ENCODE measurements at regions not wholly inside any gene's neighbourhood (a gene's known extent, or its start where the extent isn't known, plus 50 kb on each side); places are given as distances from the start of the nearest gene placed in this dataset.

GRCh38 chr12:91556909-91557308 is 374.3 kb upstream of the DCN start:
- DNase-seq (ENCODE audit: low spot score), result no peak
- TF ChIP-seq CTCF (IDR thresholded peaks at IDR 0.05; ENCODE audit: extremely low read depth, missing control alignments), result no peak

GRCh38 chr12:91555436-91556415 is 373.1 kb upstream of the DCN start:
- DNase-seq (ENCODE audit: low spot score), result no peak
- TF ChIP-seq CTCF (IDR thresholded peaks at IDR 0.05; ENCODE audit: extremely low read depth, missing control alignments), result no peak

DNA sequence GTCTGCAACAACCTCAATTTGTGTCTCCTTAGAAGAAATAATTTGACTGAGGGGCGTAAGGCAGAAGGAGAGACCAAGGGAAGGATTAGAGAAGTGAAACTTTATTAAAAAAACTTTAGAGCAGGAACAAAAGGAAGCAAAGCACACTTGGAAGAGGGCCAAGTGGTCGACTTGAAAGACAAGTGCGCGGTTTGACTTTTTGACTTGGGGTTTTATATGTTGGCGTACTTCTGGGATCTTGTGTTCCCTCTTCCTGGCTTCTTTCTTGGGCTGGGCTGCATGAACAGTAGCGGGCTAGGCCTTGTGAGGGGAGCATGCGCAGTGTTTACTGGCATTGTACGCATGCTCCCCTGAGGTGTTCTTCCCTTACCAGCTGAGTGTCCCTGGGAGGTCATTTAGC is 369.3 kb upstream of the DCN start:
- no peak for TF ChIP-seq CTCF (IDR thresholded peaks at IDR 0.05; ENCODE audit: extremely low read depth, missing control alignments)
- no peak for DNase-seq (ENCODE audit: low spot score)

GRCh38 chr12:91551242-91551641 is 368.6 kb upstream of the DCN start:
- no peak for TF ChIP-seq CTCF (IDR thresholded peaks at IDR 0.05; ENCODE audit: extremely low read depth, missing control alignments)
- DNase-seq (ENCODE audit: low spot score), result no peak

DNA sequence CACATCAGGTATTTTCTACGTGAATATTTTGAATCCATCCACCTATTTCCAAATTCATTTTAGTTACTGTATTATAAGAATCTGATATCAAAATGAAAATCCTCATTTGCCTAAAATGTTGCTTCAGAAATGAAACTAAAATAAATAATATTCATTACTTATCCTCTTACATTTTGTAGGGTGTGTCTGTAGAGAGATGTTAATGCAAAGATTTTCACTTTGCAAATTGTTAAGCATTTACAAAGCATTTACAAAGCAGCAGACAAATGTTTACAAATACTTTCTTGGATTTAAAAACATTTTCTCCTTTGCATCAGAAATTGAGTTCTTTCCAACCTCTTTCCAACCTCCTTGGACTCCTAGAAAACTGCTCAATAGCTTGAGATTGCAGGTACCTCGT is 360.0 kb upstream of the DCN start:
- DNase-seq (ENCODE audit: low spot score), result no peak
- TF ChIP-seq CTCF (IDR thresholded peaks at IDR 0.05; ENCODE audit: extremely low read depth, missing control alignments), result no peak

DNA sequence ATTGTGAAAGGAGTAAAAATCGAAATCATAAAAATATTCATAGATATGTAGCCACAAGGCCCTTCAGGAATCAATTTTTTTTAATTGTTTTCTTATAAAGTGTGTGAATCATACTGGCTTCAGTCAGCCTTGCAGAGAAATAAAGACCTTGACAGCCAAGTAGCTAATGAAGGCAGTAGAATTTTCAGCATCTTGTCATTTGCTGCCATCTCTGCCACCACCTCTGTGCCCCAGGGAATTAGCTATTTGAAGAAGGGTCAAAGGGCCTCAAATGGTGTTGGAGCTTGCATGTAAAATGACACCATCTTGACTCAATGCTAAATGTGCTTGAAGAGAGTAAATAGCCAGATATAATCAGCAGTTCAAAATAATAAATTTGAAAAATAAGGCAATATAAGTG is 359.4 kb upstream of the DCN start:
- TF ChIP-seq CTCF (IDR thresholded peaks at IDR 0.05; ENCODE audit: extremely low read depth, missing control alignments), result no peak
- no peak for DNase-seq (ENCODE audit: low spot score)

GRCh38 chr12:91538418-91538817 is 355.8 kb upstream of the DCN start:
- DNase-seq (ENCODE audit: low spot score), result no peak
- no peak for TF ChIP-seq CTCF (IDR thresholded peaks at IDR 0.05; ENCODE audit: extremely low read depth, missing control alignments)
